ENCODE measurements at regions not wholly inside any gene's neighbourhood (a gene's known extent, or its start where the extent isn't known, plus 50 kb on each side); places are given as distances from the start of the nearest gene placed in this dataset.
"Not testable (repeated sequence)": the region's sequence is repeated elsewhere in the genome, so short reads cannot be mapped to it uniquely, and the experiment has no call there.

- DNase-seq, result no peak
These were observed 229.5 kb downstream of the GATA3 start for GRCh38 chr10:8283986-8284385.

GRCh38 chr10:8285970-8286369 lies 231.5 kb downstream of the GATA3 start:
- DNase-seq, result not testable (repeated sequence)

GRCh38 chr10:8288600-8288999 lies 234.1 kb downstream of the GATA3 start:
- DNase-seq, result no peak

GRCh38 chr10:8289186-8289924 lies 234.9 kb downstream of the GATA3 start:
- DNase-seq, result no peak

- DNase-seq, result no peak
These were observed 240.3 kb downstream of the GATA3 start for GRCh38 chr10:8294779-8295178.

GRCh38 chr10:8295311-8295710 lies 240.8 kb downstream of the GATA3 start:
- DNase-seq, result no peak

- no peak for DNase-seq
These were observed 241.7 kb downstream of the GATA3 start for GRCh38 chr10:8296090-8296733.

GRCh38 chr10:8296734-8297101 lies 242.2 kb downstream of the GATA3 start:
- no peak for DNase-seq

GRCh38 chr10:8297107-8297506 lies 242.6 kb downstream of the GATA3 start:
- DNase-seq, result no peak

GRCh38 chr10:8297959-8298358 lies 243.5 kb downstream of the GATA3 start:
- no peak for DNase-seq

GRCh38 chr10:8298896-8299570 lies 244.5 kb downstream of the GATA3 start:
- DNase-seq, result no peak

GRCh38 chr10:8300925-8301324 lies 246.4 kb downstream of the GATA3 start:
- DNase-seq, result no peak

- DNase-seq, result no peak
These were observed 246.8 kb downstream of the GATA3 start for GRCh38 chr10:8301333-8301732.

GRCh38 chr10:8301831-8302230 lies 247.3 kb downstream of the GATA3 start:
- DNase-seq, result no peak

- DNase-seq, result no peak
These were observed 248.1 kb downstream of the GATA3 start for GRCh38 chr10:8302565-8302964.

GRCh38 chr10:8304861-8305260 lies 250.4 kb downstream of the GATA3 start:
- no peak for DNase-seq

- DNase-seq, result no peak
These were observed 251.6 kb downstream of the GATA3 start for GRCh38 chr10:8305876-8306652.

- DNase-seq, result no peak
These were observed 252.3 kb downstream of the GATA3 start for GRCh38 chr10:8306685-8307364.

GRCh38 chr10:8310930-8311329 lies 256.4 kb downstream of the GATA3 start:
- no peak for DNase-seq

- no peak for DNase-seq
These were observed 257.1 kb downstream of the GATA3 start for GRCh38 chr10:8311526-8312070.

GRCh38 chr10:8312079-8312478 lies 257.6 kb downstream of the GATA3 start:
- DNase-seq, result no peak

- DNase-seq, result no peak
These were observed 258.3 kb downstream of the GATA3 start for GRCh38 chr10:8312781-8313180.

All from CD4-positive, alpha-beta T cell treated with Interleukin-4 for 4 hours (primary cell).